ENCODE measurements at regions not wholly inside any gene's neighbourhood (a gene's known extent, or its start where the extent isn't known, plus 50 kb on each side); places are given as distances from the start of the nearest gene placed in this dataset.

DNA sequence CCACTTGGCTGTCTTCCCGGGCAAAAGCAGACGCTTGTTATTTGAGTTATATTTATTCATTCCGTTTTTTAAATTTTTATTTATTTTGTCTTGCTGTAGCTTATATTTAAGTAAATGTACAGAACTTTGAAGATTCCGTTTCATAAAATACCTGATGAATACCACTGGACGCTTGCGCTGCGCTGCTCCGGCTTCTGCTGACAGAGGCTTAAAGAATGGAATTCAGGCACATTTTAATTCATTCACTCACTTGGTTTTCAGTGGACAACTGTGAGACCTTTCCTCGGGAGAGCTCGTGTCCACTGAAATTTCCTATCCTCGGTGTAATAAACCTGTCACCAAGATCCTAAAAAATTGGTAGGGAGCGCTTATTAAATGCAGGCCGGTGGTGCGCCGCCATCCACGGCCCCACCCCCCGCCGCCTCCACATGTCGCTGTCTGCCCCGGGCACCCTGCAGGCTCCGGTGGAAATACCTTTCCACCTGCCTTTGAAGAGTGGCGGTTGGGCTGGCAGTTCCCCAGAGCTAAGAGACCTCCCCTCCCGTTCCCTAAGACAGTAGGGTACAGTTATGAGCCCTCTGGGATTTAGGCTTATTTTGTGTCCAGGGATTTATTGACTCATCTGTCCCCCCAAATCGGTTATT is 62.5 kb upstream of the UBE2E1 start:
- TF ChIP-seq EP300 (IDR thresholded peaks at IDR 0.05) (no peak), POLR2A (IDR thresholded peaks at IDR 0.05) (no peak)
- TF ChIP-seq, protein P1, sequence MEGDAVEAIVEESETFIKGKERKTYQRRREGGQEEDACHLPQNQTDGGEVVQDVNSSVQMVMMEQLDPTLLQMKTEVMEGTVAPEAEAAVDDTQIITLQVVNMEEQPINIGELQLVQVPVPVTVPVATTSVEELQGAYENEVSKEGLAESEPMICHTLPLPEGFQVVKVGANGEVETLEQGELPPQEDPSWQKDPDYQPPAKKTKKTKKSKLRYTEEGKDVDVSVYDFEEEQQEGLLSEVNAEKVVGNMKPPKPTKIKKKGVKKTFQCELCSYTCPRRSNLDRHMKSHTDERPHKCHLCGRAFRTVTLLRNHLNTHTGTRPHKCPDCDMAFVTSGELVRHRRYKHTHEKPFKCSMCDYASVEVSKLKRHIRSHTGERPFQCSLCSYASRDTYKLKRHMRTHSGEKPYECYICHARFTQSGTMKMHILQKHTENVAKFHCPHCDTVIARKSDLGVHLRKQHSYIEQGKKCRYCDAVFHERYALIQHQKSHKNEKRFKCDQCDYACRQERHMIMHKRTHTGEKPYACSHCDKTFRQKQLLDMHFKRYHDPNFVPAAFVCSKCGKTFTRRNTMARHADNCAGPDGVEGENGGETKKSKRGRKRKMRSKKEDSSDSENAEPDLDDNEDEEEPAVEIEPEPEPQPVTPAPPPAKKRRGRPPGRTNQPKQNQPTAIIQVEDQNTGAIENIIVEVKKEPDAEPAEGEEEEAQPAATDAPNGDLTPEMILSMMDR (IDR thresholded peaks at IDR 0.05) = no peak
